Fibroblast of pulmonary artery (primary cell): ENCODE measurements at regions not wholly inside any gene's neighbourhood (a gene's known extent, or its start where the extent isn't known, plus 50 kb on each side); places are given as distances from the start of the nearest gene placed in this dataset.
"Not testable (repeated sequence)": the region's sequence is repeated elsewhere in the genome, so short reads cannot be mapped to it uniquely, and the experiment has no call there.

Experiments used
- DNase-seq: peaks from one replicate; pipeline ENCODE4 v3.0.0-alpha.2; 2010; ENCODE audit warnings: low read depth
- H3K4me3 ChIP-seq: replicated peaks from 2 replicates; pipeline ENCODE4 v1.5.1; 2011; ENCODE audit warnings: low read depth, mild to moderate bottlenecking, control low read depth, low read length, moderate library complexity
- CTCF ChIP-seq: IDR thresholded peaks from 2 replicates; pipeline ENCODE4 v1.5.1; 2011; ENCODE audit warnings: mild to moderate bottlenecking, control low read depth, low read length, inconsistent platforms; ENCODE audit errors: missing control alignments

GRCh38 chr12:72876092-72876491 lies 603.9 kb downstream of the TRHDE start:
- TF ChIP-seq CTCF, result no peak
- DNase-seq, result no peak
- H3K4me3 ChIP-seq, result no peak overlapping the region

DNA sequence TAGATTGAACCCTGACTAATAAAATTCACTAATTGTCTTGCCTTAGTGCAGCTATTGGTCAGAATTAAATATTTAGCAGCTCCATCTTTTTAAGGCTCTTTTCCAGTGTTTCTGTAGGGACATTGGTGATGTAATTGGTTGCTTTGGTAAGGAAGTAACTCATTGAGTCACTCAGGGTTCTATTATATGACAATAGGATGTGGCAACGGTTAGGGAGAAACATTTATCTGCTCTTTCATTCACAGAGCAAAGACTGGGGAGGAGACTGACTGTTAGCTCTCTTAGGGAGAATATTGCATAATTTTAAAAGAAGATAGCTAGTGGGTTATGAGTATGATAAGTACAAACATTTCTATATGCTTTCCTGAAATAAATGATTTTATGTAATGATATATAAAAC lies 616.5 kb downstream of the TRHDE start:
- no peak for DNase-seq
- no peak overlapping the region for H3K4me3 ChIP-seq
- no peak for TF ChIP-seq CTCF

- DNase-seq, result no peak
- H3K4me3 ChIP-seq, result no peak overlapping the region
- no peak for TF ChIP-seq CTCF
Observed at GRCh38 chr12:72889791-72890190, 617.6 kb downstream of the TRHDE start.

DNA sequence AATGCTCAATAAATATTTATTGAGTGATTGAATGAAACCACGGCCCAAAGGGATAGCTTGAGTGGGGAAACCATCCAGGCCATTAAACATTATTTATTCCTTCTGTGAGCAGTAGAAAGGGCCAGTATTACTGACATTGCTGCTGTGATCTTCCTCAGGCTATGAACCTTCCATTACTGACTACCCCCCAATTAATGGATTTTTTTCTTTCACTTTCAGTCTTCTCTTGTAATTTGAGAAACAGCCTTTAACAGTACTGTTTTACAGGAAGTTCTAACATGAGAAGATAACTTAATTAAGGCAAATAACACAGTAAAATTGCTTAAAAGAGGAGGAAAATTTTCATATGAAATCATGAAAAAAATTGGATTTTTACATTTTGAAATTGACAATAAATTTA lies 629.5 kb downstream of the TRHDE start:
- H3K4me3 ChIP-seq, result no peak overlapping the region
- TF ChIP-seq CTCF, result no peak
- no peak for DNase-seq

DNA sequence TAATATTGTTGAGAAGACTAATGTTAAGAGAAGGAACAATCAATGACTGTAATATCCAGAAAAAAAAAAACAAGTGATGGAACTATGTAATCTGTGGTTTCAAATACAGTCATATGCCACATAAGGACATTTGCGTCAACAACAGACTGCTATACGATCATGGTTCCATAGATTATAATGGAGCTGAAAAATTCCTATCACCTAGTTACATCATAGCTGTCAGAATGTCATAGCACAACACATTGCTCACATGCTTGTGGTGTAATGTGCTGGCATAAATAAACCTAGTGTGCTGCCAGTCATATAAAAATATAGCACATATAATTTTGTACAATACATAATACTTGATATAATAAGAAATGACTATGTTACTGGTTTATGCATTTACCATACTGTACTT lies 653.5 kb downstream of the TRHDE start:
- DNase-seq, result no peak
- TF ChIP-seq CTCF, result no peak
- H3K4me3 ChIP-seq, result no peak overlapping the region

DNA sequence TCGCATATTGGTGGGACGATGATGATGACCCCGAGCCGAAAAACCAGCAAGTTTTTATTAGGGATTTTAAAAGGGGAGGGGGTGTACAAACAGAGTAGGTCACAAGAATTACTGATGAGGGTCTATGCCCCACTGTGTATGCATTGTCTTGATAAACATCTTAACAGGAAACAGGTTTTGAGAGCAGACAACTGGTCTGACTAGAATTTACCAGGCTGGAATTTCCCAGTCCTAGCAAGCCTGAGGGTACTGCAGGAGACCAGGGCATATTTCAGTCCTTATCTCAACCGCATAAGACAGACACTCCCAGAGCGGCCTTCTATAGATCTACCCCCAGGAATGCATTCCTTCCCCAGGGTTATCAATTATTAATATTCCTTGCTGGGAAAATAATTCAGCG lies 659.7 kb downstream of the TRHDE start:
- H3K4me3 ChIP-seq, DNase-seq: not testable (repeated sequence)

GRCh38 chr12:72937486-72937885 lies 665.3 kb downstream of the TRHDE start:
- no peak for DNase-seq
- no peak for TF ChIP-seq CTCF
- H3K4me3 ChIP-seq, result no peak overlapping the region

DNA sequence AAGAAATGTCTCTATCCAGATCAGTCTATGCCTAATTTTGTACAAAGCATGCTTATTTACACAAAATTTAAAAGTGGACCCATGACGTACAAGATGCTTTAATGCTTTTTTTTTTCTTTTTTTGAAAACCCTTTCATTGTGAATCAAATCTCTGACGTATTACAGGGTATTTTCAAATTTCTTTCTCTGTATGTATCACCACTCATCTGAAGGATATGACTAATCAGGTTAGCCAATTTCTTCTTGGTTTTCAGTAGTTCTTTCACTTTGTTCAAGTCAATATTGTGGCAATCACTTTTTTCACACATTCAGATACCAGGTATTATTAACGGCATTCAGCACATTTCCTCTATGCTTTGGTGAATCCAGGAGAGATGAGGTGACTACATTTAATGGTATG lies 685.3 kb downstream of the TRHDE start:
- TF ChIP-seq CTCF, result no peak
- no peak overlapping the region for H3K4me3 ChIP-seq
- no peak for DNase-seq
